ENCODE measurements at regions not wholly inside any gene's neighbourhood (a gene's known extent, or its start where the extent isn't known, plus 50 kb on each side); places are given as distances from the start of the nearest gene placed in this dataset.
A peak's percentile ranks its signal among the peaks of the same experiment; 100 is the strongest.

DNA sequence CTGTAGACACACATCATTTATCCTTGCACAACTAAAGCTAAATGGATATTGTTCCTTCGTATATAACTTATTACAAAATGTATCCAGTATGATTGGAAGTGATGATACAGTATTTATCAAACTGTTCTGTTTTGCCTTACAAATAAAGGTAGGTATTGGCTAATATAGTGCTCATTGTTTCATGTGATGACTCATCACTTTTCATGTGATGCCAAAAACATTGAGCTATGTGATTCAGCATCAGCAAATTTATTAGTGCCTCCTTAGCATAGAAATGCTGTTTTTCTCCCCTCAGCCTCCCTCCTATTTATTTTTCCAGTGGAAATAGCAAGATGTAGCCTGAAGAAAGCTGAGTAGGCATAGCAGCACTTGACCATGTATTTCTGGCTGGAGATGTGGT, 228.6 kb upstream of the LYPLAL1 start:
- POLR2A ChIA-PET (ENCODE audit: low non-redundant PET): no interaction called here
- DNase-seq (ENCODE audit: low spot score): peak; percentile 59
- H3K27ac ChIP-seq: no peak overlapping the region
- CTCF ChIA-PET: interaction anchor here (0.5 to 0.6 kb wide), 2 partner anchors 18 to 625 kb away, joined by 3 to 6 read pairs; no protein-coding TSS in a partner anchor
- TF ChIP-seq CTCF (conservative IDR thresholded peaks at IDR 0.05; ENCODE audit: low read depth): no peak

GRCh38 chr1:218946147-218946546, 227.5 kb upstream of the LYPLAL1 start:
- DNase-seq (ENCODE audit: low spot score): no peak
- ChIA-PET CTCF (no interaction called here), POLR2A (ENCODE audit: low non-redundant PET) (no interaction called here)
- H3K27ac ChIP-seq: no peak overlapping the region
- no peak for TF ChIP-seq CTCF (conservative IDR thresholded peaks at IDR 0.05; ENCODE audit: low read depth)

- CTCF ChIA-PET: no interaction called here
- POLR2A ChIA-PET (ENCODE audit: low non-redundant PET): no interaction called here
- TF ChIP-seq CTCF (conservative IDR thresholded peaks at IDR 0.05; ENCODE audit: low read depth): no peak
Measured at GRCh38 chr1:218948446-218948845, 225.2 kb upstream of the LYPLAL1 start.

GRCh38 chr1:218953386-218953785, 220.3 kb upstream of the LYPLAL1 start:
- H3K27ac ChIP-seq: no peak overlapping the region
- no peak for DNase-seq (ENCODE audit: low spot score)
- ChIA-PET CTCF (no interaction called here), POLR2A (ENCODE audit: low non-redundant PET) (no interaction called here)
- TF ChIP-seq CTCF (conservative IDR thresholded peaks at IDR 0.05; ENCODE audit: low read depth): no peak

More at GRCh38 chr1:218948446-218948845, 225.2 kb upstream of the LYPLAL1 start:
- H3K27ac ChIP-seq: no peak overlapping the region
- no peak for DNase-seq (ENCODE audit: low spot score)

DNA sequence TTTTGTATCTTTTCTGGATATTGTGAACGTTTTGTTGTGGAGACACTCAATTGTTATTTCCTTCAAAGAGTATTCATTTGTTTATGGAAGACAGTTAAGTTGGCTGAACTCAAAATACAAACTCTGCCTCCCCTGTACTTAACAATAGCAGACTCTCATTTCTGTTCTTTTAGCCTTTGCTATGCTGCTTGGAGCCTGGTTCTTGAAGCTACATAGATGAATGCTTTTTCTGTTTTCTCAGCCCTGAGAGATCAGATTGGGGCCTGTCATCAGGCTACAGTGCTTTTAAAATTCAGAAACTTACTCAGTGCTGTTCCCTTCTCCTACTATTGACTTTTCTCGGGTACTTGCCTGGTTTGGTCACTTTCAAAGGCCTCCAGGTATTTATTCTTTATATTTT, 215.7 kb upstream of the LYPLAL1 start:
- TF ChIP-seq CTCF (conservative IDR thresholded peaks at IDR 0.05; ENCODE audit: low read depth): no peak
- no peak overlapping the region for H3K27ac ChIP-seq
- no peak for DNase-seq (ENCODE audit: low spot score)
- CTCF ChIA-PET: no interaction called here
- POLR2A ChIA-PET (ENCODE audit: low non-redundant PET): no interaction called here

- TF ChIP-seq CTCF (conservative IDR thresholded peaks at IDR 0.05; ENCODE audit: low read depth): no peak
- H3K27ac ChIP-seq: no peak overlapping the region
- CTCF ChIA-PET: interaction anchor here (0.6 to 0.7 kb wide), 2 partner anchors 74 to 427 kb away, joined by 3 to 4 read pairs; no protein-coding TSS in a partner anchor
- DNase-seq (ENCODE audit: low spot score): no peak
- POLR2A ChIA-PET (ENCODE audit: low non-redundant PET): no interaction called here
Measured at GRCh38 chr1:218959784-218960183, 213.9 kb upstream of the LYPLAL1 start.
